ENCODE measurements at regions not wholly inside any gene's neighbourhood (a gene's known extent, or its start where the extent isn't known, plus 50 kb on each side); places are given as distances from the start of the nearest gene placed in this dataset.
A peak's percentile ranks its signal among the peaks of the same experiment; 100 is the strongest.

- DNase-seq (ENCODE audit: low spot score) = no peak
Measured at GRCh38 chr11:116598556-116598955, 174.2 kb downstream of the BUD13 start.

- no peak for DNase-seq (ENCODE audit: low spot score)
Measured at GRCh38 chr11:116598036-116598435, 174.8 kb downstream of the BUD13 start.

- no peak for DNase-seq (ENCODE audit: low spot score)
Measured at GRCh38 chr11:116596346-116597260, 176.2 kb downstream of the BUD13 start.

GRCh38 chr11:116595305-116595880 is 177.4 kb downstream of the BUD13 start:
- no peak for DNase-seq (ENCODE audit: low spot score)

- DNase-seq (ENCODE audit: low spot score) = no peak
Measured at GRCh38 chr11:116590844-116591570, 181.8 kb downstream of the BUD13 start.

DNA sequence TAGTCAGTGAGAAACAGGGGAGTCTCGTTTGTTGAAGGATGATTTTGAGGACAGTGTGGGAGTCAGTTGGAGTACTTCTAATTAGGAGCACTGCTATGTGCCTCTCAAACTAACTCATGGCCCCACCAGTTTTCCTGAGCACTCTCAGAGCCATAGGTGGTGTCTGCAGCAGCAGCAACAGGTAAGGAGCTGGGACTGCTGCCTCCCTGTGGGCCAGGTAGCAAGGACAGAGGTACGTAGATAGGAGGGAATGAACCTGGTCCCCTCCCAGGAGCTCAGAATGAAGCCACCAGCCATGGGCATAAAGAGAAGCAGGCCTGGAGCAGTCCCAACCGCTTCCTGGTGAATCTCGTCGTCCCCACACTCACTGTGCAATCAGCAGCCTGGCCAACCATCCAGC is 183.4 kb downstream of the BUD13 start:
- no peak for DNase-seq (ENCODE audit: low spot score)

- no peak for DNase-seq (ENCODE audit: low spot score)
Measured at GRCh38 chr11:116586392-116586791, 186.4 kb downstream of the BUD13 start.

GRCh38 chr11:116582571-116582970 is 190.2 kb downstream of the BUD13 start:
- no peak for DNase-seq (ENCODE audit: low spot score)

GRCh38 chr11:116581349-116581748 is 191.4 kb downstream of the BUD13 start:
- DNase-seq (ENCODE audit: low spot score) = no peak

- DNase-seq (ENCODE audit: low spot score) = no peak
Measured at GRCh38 chr11:116580799-116581198, 192.0 kb downstream of the BUD13 start.

DNA sequence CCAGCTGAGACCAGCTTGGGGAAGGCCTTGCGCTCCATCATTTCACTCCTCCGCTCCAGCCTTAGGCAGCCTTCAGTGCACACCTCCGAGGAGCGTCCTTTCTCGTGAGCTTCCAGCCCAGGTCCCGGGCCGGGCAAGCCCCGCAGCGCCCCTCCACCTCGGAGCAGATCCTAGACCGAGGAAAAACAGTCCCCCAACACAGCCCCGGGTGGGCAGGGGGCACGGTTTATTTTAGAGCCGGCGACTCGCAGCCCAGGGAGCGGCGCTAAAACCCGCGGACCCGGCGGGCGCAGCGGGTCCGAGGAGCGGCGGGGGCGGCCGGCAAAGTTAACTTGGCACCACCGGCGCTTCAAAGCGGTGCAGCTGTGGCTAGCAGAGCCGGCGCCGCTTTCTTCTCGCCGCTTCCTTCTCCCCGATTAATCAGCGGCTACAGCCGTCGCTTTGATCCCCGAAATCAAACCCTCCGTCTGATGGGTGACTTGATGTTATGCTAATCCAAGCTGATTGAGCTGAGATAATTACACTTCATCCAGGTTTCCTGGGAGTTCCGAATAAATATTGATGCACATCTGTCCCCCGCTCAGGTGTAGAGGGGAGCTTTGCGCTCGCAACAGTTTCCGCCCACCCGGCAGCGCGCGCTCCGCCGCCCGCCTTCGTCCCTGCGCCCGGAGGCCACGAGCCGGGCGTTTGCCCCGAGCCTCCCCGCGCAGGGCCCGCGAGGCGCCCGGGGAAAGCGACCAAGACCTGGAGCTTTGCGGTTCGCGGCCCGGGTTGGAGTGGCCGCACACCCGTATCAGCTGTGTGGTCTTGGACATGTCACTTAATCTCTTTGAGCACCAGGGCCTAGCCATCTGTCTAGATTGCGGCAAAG is 192.7 kb downstream of the BUD13 start:
- no peak for DNase-seq (ENCODE audit: low spot score)

DNA sequence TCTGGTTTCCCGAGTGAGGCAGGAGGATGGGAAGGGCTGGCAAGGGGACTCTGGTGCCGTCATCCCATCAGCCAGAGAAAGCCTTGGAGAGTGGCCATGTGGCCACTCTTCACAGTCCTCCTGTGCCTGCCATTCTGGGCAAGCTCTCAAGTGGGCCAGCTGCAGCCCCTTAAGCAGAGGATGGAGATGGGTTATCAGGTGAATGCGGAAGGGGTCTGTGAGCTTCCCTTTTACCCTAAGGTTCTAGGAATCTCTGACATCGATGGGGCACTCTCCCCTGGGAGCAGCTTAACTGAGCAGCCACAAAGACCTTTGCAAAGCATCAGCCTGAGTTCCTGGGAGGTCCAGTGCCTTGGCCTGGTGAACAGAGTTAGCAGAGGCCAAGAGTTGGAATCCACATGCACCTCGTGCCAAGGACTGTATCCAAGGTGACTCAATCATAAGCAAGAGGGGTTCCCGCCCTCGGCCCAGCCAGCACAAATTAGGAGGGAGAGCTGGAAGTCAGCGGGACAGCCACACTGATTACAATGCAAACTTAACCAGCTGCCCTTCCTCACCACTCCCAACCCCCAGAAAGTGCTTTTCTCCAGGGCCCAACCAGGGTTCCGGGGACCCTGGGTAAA is 193.6 kb downstream of the BUD13 start:
- no peak for DNase-seq (ENCODE audit: low spot score)

DNA sequence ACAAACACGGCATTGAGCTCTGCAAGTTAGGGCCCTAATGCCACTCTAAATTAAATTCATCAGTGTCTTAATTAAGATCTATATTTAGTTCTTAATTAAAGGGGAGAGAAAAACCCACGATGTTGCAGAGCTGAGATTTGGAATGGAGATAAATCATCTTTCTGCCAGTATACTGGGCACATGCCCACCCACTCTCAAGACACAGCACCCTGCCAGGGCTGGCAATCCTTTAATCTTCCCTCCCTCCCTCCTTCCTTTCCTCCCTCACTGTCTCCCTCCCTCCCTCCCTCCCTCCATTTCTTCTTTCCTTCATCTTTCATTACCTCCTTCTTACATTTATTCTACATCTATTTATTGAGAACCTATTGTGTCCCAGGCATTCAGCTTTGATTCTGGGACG is 194.8 kb downstream of the BUD13 start:
- DNase-seq (ENCODE audit: low spot score) = no peak

DNA sequence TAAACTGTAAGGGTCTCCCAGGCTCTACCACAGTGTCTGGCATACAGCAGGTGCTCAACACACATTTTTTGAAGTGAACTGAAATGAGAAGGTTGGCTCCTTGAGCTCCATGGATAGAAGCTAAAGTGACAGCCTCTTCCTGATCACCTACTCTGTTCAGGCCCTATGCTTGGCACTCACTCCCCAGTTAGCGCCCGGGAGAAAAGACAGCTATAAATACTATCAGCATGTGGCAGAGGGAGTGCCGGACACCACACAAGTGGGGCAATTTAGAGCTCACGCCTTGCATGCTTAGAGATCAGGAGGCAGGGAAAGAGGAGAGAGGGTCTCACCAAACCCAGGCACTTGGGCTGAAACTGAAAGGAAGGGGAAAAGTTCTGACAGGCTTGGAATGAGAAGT is 195.5 kb downstream of the BUD13 start:
- no peak for DNase-seq (ENCODE audit: low spot score)

DNA sequence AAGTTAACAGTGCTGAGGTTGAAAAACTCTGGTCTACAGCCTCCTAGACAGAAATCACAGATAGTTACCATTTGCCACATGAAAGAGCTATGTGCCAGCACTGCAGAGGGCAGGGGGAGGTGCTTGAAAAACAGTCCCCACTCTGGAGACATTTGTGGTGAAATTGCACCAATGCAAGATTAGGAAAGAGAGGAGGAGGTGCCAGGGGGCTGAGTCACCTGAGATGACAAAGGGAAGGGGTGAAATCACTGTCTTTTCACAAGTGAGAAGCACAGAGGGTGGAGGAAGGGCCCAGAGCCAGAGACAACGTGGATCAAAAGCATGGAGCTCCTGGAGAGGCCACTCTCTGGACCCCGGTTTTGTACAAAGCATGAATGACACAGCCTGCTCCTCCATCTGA is 196.3 kb downstream of the BUD13 start:
- no peak for DNase-seq (ENCODE audit: low spot score)

GRCh38 chr11:116567721-116568242 is 205.0 kb downstream of the BUD13 start:
- DNase-seq (ENCODE audit: low spot score) = no peak

- DNase-seq (ENCODE audit: low spot score) = no peak
Measured at GRCh38 chr11:116563712-116564047, 209.1 kb downstream of the BUD13 start.

DNA sequence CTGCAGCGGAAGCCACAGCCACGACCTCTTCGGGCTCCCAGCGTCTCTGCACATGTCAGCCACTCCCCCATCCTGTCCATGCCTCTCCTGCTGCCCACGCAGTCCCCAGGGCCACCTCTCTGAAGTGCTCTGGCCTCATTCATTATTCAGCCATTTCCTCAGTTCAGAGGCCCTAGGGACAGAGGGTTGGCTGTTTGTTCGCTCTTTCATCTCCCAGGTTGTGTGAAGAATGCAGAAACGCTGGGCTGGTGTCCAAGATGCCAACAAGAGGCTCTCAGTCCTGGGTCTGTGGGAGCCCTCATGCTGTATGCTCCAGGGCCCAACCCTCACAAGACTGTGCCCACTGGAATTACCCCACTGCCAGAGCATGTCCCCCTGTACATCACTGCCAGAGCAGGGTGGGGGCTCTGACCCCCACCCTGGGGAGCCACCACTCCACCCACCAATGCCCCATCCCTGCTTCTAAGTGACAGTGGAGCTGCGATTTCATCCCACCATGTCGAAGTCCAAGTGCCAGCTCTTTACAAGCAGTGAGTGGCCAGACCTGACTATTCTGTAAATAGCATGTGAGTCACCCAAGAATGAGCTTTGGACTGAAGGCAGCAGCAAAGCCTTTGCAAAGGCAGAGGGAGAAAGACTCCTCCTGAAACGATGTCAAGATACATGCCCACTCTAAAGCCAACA is 209.6 kb downstream of the BUD13 start:
- DNase-seq (ENCODE audit: low spot score) = peak; percentile 29

DNA sequence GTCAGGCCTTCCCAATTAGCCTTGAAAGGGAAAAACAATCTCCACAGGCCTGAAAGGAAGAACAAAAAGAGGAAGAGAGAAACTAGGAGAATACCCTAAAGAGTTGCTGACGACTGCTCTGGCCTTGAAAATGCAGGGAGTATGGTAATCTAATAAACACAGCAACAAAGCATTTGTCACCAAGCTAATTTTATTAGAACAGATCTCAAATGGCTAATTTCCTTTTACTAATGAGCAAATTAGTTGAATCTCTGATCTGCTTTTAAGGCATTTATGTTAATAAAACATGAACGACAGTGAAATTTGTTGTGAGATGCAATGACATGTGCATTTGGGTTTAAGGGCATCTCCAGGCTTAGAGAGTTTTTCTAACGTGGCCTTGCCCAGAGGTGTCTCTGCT is 212.2 kb downstream of the BUD13 start:
- DNase-seq (ENCODE audit: low spot score) = no peak

DNA sequence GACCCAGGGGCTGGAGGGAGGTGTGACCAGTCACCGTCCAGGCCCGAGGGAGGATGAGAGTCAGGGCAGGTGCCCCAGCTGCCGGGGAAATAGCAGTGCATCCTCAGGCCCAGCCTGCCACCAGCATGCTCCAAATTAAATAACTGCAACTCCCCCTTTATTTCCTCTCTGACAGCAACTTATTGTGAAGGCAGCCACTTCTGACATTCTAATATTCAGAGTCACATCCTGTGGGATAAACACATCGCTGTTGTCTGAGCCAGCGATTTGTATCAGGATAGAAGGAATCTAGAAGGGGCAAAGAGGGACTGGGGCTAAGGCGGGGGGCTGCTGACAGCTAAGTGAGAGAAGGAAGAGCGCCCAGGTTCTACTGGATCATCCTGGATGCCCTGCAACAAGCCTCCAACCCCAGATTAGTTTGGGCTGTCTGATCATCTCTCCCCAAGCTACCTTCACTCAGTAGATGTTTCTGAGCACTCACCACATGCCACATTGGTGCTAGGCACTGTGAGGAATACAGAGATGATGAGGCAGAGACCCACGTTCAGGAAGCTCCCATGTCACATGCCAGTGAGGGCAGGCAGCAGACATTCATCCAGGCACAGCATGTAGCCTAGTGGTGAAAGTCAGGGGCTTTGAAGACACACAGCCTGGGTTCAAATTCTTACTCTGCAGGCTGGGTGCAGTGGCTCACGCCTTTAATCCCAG is 214.1 kb downstream of the BUD13 start:
- DNase-seq (ENCODE audit: low spot score) = no peak

Data from H4 (cell line).